GM23338 (cell line): ENCODE measurements at regions not wholly inside any gene's neighbourhood (a gene's known extent, or its start where the extent isn't known, plus 50 kb on each side); places are given as distances from the start of the nearest gene placed in this dataset.

ENCODE experiments used
- ATAC-seq: fragments of 200-7000 bp; cut with Tn5 transposase; 3 replicates; pipeline ENCODE4 v1.9.1; 2020
- DNase-seq: peaks from one replicate; pipeline ENCODE4 v3.0.0-alpha.2; 2015; ENCODE audit warnings: low spot score
- H2AFZ ChIP-seq: fragments of 200-600 bp; sonication (generic); 2 replicates; pipeline ENCODE4 v1.8.0; 2016; ENCODE audit warnings: antibody characterized with exemption, mild to moderate bottlenecking, moderate library complexity
- H3F3A ChIP-seq: fragments of 200-600 bp; sonication (generic); replicated peaks from 2 replicates; pipeline ENCODE4 v1.8.0; 2017; ENCODE audit warnings: antibody characterized with exemption, mixed run types, low read depth
- H3K27ac ChIP-seq: fragments of 200-600 bp; sonication (generic); 2 replicates; pipeline ENCODE4 v1.6.1; 2016; ENCODE audit warnings: low read depth
- H3K27me3 ChIP-seq: fragments of 200-600 bp; sonication (generic); 2 replicates; pipeline ENCODE4 v1.8.0; 2016; ENCODE audit warnings: mild to moderate bottlenecking, mixed run types, moderate library complexity; ENCODE audit not compliant: insufficient read depth
- H3K36me3 ChIP-seq: fragments of 200-600 bp; sonication (generic); 2 replicates; pipeline ENCODE4 v1.8.0; 2016; ENCODE audit warnings: mild to moderate bottlenecking; ENCODE audit not compliant: insufficient read depth
- H3K4me1 ChIP-seq: fragments of 200-600 bp; sonication (generic); 2 replicates; pipeline ENCODE4 v1.8.0; 2016; ENCODE audit warnings: mild to moderate bottlenecking, moderate library complexity; ENCODE audit not compliant: insufficient read depth
- H3K4me2 ChIP-seq: fragments of 200-600 bp; sonication (generic); 2 replicates; pipeline ENCODE4 v1.7.1; 2017; ENCODE audit warnings: mixed run types
- H3K4me3 ChIP-seq: fragments of 200-600 bp; sonication (generic); 2 replicates; pipeline ENCODE4 v1.6.1; 2016; ENCODE audit warnings: mixed run types
- H3K79me2 ChIP-seq: fragments of 200-600 bp; sonication (generic); replicated peaks from 2 replicates; pipeline ENCODE4 v1.8.0; 2017; ENCODE audit warnings: mild to moderate bottlenecking; ENCODE audit not compliant: insufficient read depth
- H3K9me2 ChIP-seq: fragments of 200-600 bp; sonication (generic); 2 replicates; pipeline ENCODE4 v1.8.0; 2017; ENCODE audit not compliant: insufficient read depth
- H4K20me1 ChIP-seq: fragments of 200-600 bp; sonication (generic); replicated peaks from 2 replicates; pipeline ENCODE4 v1.8.0; 2017; ENCODE audit warnings: mild to moderate bottlenecking; ENCODE audit not compliant: insufficient read depth
- H3K27ac Mint-ChIP-seq: 2 replicates; pipeline ENCODE4 v1.8.0; 2020; ENCODE audit warnings: inconsistent platforms, mild to moderate bottlenecking, moderate library complexity, mixed read lengths
- H3K27me3 Mint-ChIP-seq: 3 replicates; pipeline ENCODE4 v1.8.0; 2022; ENCODE audit warnings: low read depth, mild to moderate bottlenecking, moderate library complexity, mixed read lengths, inconsistent platforms; ENCODE audit not compliant: insufficient read depth, poor library complexity
- H3K36me3 Mint-ChIP-seq: 3 replicates; pipeline ENCODE4 v1.8.0; 2021; ENCODE audit warnings: low read depth, mild to moderate bottlenecking, inconsistent platforms, moderate library complexity, mixed read lengths
- H3K4me1 Mint-ChIP-seq: 3 replicates; pipeline ENCODE4 v1.8.0; 2020; ENCODE audit warnings: mild to moderate bottlenecking, inconsistent platforms, mixed read lengths
- H3K4me3 Mint-ChIP-seq: 3 replicates; pipeline ENCODE4 v1.8.0; 2021; ENCODE audit warnings: moderate library complexity, mild to moderate bottlenecking, inconsistent platforms, mixed read lengths
- H3K9me3 Mint-ChIP-seq: 3 replicates; pipeline ENCODE4 v1.8.0; 2020; ENCODE audit warnings: moderate library complexity, mild to moderate bottlenecking, inconsistent platforms, mixed read lengths
- CREB1 ChIP-seq: fragments of 250-450 bp; sonication (Bioruptor Pico); IDR thresholded peaks from 2 replicates; pipeline ENCODE4 v1.5.0; 2020; ENCODE audit warnings: low read depth, mild to moderate bottlenecking, moderate library complexity
- CTCF ChIP-seq, 2 experiments: fragments of 200-600 bp in 1 of 2; sonication (generic) in 1 of 2; conservative IDR thresholded peaks; 2 replicates each; pipeline versions ENCODE4 v1.5.1 to v1.6.1; 2016 to 2017; ENCODE audit warnings: antibody characterized with exemption in 2 of 2, low read depth in 2 of 2, mild to moderate bottlenecking in 2 of 2, moderate library complexity in 1 of 2
- ETS1 ChIP-seq: IDR thresholded peaks from 2 replicates; pipeline ENCODE4 v1.6.1; 2016; ENCODE audit warnings: antibody characterized with exemption
- EZH2 ChIP-seq: fragments of 200-600 bp; sonication (generic); IDR thresholded peaks from one replicate; pipeline ENCODE4 v1.8.0; 2017; ENCODE audit warnings: antibody characterized with exemption, mild to moderate bottlenecking, low read depth; ENCODE audit not compliant: unreplicated experiment
- EZH2phosphoT487 ChIP-seq: fragments of 200-600 bp; sonication (generic); IDR thresholded peaks from one replicate; pipeline ENCODE4 v1.8.1; 2018; ENCODE audit warnings: antibody characterized with exemption; ENCODE audit not compliant: unreplicated experiment
- JUNB ChIP-seq: IDR thresholded peaks from one replicate; pipeline ENCODE4 v1.6.1; 2016; ENCODE audit warnings: antibody characterized with exemption; ENCODE audit not compliant: unreplicated experiment
- NANOG ChIP-seq: IDR thresholded peaks from 2 replicates; pipeline ENCODE4 v1.6.1; 2016; ENCODE audit warnings: antibody characterized with exemption, borderline replicate concordance
- POLR2AphosphoS5 ChIP-seq: IDR thresholded peaks from 2 replicates; pipeline ENCODE4 v1.6.1; 2016; ENCODE audit warnings: antibody characterized with exemption, low read depth
- REST ChIP-seq: IDR thresholded peaks from one replicate; pipeline ENCODE4 v1.6.1; 2018; ENCODE audit warnings: antibody characterized with exemption; ENCODE audit not compliant: unreplicated experiment
- STAT1 ChIP-seq: IDR thresholded peaks from one replicate; pipeline ENCODE4 v1.6.1; 2016; ENCODE audit warnings: antibody characterized with exemption; ENCODE audit not compliant: unreplicated experiment
- ZNF114 ChIP-seq: fragments of 250-450 bp; sonication (Bioruptor Pico); IDR thresholded peaks from 2 replicates; pipeline ENCODE4 v1.5.0; 2020; ENCODE audit warnings: mild to moderate bottlenecking, moderate library complexity
- ZNF331 ChIP-seq: fragments of 250-450 bp; sonication (Bioruptor Pico); IDR thresholded peaks from 2 replicates; pipeline ENCODE4 v1.5.0; 2020; ENCODE audit warnings: low read depth, mild to moderate bottlenecking, moderate library complexity
- ZNF462 ChIP-seq: fragments of 250-450 bp; sonication (Bioruptor Pico); IDR thresholded peaks from 2 replicates; pipeline ENCODE4 v1.5.0; 2020; ENCODE audit warnings: mild to moderate bottlenecking, moderate library complexity

- DNase-seq = no peak
- TF ChIP-seq CTCF (conservative IDR thresholded peaks at IDR 0.05; ENCODE audit: low read depth in 2 of 2) (no peak), CREB1 (CRISPR knock-in tag) (no peak), EZH2phosphoT487 (no peak), ETS1 (no peak), JUNB (no peak), POLR2AphosphoS5 (no peak), ZNF331 (CRISPR knock-in tag) (no peak), ZNF114 (CRISPR knock-in tag) (no peak), ZNF462 (no peak), STAT1 (no peak), NANOG (no peak), REST (no peak), EZH2 (no peak)
- no peak for ATAC-seq
Measured at GRCh38 chr2:236677368-236677767, 107.7 kb downstream of the ACKR3 start.

More at GRCh38 chr2:236677368-236677767, 107.7 kb downstream of the ACKR3 start:
- H3K79me2 ChIP-seq = no peaks in the 10 kb centered on the region
- Mint-ChIP-seq H3K9me3 (peaks cover 23% of the 10 kb centered on the region), H3K27me3 (no peaks in the 10 kb centered on the region), H3K4me1 (peaks cover 5% of the 10 kb centered on the region), H3K27ac (no peak overlapping the region), H3K4me3 (no peak overlapping the region), H3K36me3 (peaks cover 10% of the 10 kb centered on the region)
- H3K4me1 ChIP-seq = no peaks in the 10 kb centered on the region
- no peaks in the 10 kb centered on the region for H3K36me3 ChIP-seq
- H2AFZ ChIP-seq = no peak overlapping the region
- no peaks in the 10 kb centered on the region for H3K27me3 ChIP-seq
- H3F3A ChIP-seq = no peaks in the 10 kb centered on the region
- H4K20me1 ChIP-seq = no peaks in the 10 kb centered on the region
- no peak overlapping the region for H3K4me3 ChIP-seq
- 0 out of 2 replicates have a peak, but pooled peaks cover 3% of the 10 kb centered on the region for H3K9me2 ChIP-seq
- H3K27ac ChIP-seq = no peak overlapping the region
- H3K4me2 ChIP-seq = no peak overlapping the region
